ENCODE measurements at regions not wholly inside any gene's neighbourhood (a gene's known extent, or its start where the extent isn't known, plus 50 kb on each side); places are given as distances from the start of the nearest gene placed in this dataset.
"Not testable (repeated sequence)": the region's sequence is repeated elsewhere in the genome, so short reads cannot be mapped to it uniquely, and the experiment has no call there.

DNA sequence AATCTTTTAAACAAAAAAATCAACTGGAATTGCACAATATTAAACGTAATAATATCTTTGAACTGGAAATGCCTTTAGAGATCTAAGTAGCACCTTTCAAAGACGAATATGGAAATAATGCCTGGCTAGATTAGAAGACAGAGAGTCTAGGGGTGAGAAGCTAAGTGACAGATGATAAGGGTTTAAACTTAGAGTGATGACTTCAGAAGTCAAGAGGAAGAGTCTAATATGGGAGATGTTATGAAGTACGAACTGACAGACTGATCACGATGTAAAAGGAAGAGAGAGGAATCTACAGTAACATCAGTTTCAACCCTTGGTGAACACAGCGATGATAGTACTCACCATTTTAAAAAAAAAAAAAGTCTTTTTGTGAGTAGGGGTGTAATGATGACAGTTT, 57.9 kb downstream of the HINT1 start:
- no peaks in the 10 kb centered on the region for H3K36me3 ChIP-seq

DNA sequence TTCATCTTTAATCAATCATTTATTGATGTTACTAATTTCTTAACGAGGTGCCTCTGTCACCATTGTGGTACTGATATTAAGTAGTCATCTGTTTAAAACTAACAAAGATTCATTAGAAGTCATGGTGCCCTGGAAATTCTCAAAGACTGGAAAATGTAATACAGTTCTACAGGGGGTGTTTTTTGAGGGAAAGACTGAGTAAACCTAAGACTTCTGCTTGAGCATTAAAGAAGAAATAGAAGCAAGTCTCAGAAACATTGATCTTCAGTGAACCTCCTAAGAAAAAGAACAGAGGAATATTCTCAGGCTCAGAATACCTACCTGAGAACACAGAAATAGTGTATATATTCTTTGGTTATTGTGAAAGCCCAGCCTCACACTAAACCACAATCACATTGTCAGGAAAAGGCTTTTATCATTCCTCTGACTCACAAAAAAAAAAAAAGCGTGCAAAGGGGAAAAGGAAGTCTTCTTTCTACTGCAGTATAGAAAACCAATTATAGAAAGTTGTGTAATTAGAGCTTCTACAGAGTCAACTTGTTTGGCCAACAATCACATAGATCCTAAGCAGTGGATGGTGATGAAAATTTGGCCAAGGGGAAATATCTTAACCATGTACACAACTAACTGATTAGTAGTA, 60.8 kb downstream of the HINT1 start:
- no peaks in the 10 kb centered on the region for H3K36me3 ChIP-seq
- no peaks in the 10 kb centered on the region for H3K4me1 ChIP-seq
- H3K27me3 ChIP-seq: peaks cover 10% of the 10 kb centered on the region; the same call in 1 of the 2 replicates
- DNase-seq: no peak
- no peak overlapping the region for H3K4me3 ChIP-seq (ENCODE audit: low read depth, low read length)
- TF ChIP-seq, protein P1, sequence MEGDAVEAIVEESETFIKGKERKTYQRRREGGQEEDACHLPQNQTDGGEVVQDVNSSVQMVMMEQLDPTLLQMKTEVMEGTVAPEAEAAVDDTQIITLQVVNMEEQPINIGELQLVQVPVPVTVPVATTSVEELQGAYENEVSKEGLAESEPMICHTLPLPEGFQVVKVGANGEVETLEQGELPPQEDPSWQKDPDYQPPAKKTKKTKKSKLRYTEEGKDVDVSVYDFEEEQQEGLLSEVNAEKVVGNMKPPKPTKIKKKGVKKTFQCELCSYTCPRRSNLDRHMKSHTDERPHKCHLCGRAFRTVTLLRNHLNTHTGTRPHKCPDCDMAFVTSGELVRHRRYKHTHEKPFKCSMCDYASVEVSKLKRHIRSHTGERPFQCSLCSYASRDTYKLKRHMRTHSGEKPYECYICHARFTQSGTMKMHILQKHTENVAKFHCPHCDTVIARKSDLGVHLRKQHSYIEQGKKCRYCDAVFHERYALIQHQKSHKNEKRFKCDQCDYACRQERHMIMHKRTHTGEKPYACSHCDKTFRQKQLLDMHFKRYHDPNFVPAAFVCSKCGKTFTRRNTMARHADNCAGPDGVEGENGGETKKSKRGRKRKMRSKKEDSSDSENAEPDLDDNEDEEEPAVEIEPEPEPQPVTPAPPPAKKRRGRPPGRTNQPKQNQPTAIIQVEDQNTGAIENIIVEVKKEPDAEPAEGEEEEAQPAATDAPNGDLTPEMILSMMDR (IDR thresholded peaks at IDR 0.05; ENCODE audit: low read depth, low read length): no peak
- H3K9me3 ChIP-seq: no peaks in the 10 kb centered on the region

More for the DNA sequence above, 57.9 kb downstream of the HINT1 start:
- no peak overlapping the region for H3K4me3 ChIP-seq (ENCODE audit: low read depth, low read length)
- TF ChIP-seq, protein P1 (IDR thresholded peaks at IDR 0.05; ENCODE audit: low read depth, low read length): no peak
- no peaks in the 10 kb centered on the region for H3K9me3 ChIP-seq
- DNase-seq: no peak
- no peaks in the 10 kb centered on the region for H3K4me1 ChIP-seq
- H3K27me3 ChIP-seq: peaks cover 10% of the 10 kb centered on the region; the same call in 1 of the 2 replicates

DNA sequence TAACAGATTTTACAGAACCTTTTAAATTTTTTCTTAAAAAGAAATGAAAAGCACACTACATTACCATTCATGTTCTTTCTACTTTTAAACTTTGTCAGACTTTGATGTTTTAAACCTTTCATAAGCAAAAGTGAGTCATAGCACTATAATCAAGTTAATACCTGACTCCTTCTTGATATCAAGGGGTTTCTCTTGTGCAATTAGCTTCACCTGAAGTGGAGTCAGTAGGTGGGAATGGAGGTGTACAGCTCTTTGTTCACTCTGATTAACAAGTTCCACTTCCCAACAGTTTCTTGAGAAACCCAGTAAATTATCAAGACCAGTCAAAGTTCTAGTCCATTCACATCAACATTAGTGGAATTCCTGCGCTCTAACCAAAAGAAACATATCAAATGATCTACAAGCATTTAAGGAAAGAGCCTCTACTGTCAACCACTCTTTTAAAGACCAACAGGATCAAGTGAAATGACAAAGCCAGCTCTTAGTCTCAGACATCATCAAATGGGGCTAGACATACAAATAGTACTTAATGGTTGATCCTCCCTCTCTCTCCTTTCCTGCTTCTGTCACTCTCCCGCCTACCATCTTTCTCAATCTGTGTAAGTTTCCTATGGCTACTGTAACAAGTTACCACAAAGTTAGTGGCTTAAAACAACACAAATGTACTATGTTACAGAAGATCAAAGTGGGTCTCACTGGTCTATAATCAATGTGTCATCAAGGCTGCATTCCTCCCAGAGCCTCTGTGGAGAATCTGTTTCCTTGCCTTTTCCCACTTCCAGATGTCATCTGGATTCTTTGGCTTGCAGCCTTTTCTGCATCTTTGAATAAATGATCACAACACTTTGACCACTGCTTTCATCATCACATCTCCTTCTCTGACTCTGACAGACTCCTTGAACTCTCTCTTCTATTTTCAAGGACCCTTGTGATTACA, 68.0 kb downstream of the HINT1 start:
- Histone ChIP-seq H3K4me3 (ENCODE audit: low read depth, low read length) (no peak overlapping the region), H3K27me3 (no peaks in the 10 kb centered on the region), H3K9me3 (no peaks in the 10 kb centered on the region), H3K4me1 (no peaks in the 10 kb centered on the region), H3K36me3 (no peaks in the 10 kb centered on the region)
- TF ChIP-seq, protein P1 (IDR thresholded peaks at IDR 0.05; ENCODE audit: low read depth, low read length): no peak
- no peak for DNase-seq

DNA sequence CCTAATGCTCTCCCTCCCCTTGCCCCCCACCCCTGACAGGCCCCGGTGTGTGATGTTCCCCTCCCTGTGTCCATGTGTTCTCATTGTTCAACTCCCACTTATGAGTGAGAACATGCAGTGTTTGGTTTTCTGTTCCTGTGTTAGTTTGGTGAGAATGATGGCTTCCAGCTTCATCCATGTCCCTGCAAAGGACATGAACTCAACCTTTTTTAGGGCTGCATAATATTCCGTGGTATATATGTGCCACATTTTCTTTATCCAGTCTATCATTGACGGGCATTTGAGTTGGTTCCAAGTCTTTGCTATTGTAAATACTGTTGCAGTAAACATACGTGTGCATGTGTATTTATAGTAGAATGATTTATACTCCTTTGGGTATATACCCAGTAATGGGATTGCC, 69.5 kb downstream of the HINT1 start:
- not testable (repeated sequence) for H3K27me3 ChIP-seq; H3K36me3 ChIP-seq; H3K4me1 ChIP-seq; DNase-seq; H3K4me3 ChIP-seq (ENCODE audit: low read depth, low read length); H3K9me3 ChIP-seq

DNA sequence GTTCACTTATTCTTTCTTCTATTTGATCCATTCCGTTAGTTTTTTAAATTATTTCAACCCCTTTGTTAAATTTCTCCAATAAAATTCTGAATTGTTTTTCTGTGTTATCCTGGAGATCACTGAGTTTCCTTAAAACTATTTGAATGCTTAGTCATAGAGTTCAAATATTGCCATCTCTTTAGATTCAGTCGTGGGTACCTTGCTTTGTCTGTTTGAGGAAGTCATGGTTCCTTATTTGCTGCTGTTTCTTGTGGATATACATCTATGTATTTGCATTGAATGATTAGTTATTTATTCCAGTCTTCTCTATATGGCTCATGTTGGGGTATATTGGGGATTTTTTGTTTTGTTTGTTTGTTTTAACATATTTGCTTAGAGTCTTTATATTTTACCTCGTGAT, 80.6 kb downstream of the HINT1 start:
- Histone ChIP-seq H3K4me3 (ENCODE audit: low read depth, low read length) (no peak overlapping the region), H3K36me3 (no peaks in the 10 kb centered on the region), H3K9me3 (no peaks in the 10 kb centered on the region), H3K27me3 (no peaks in the 10 kb centered on the region), H3K4me1 (no peaks in the 10 kb centered on the region)
- no peak for DNase-seq
- TF ChIP-seq, protein P1 (IDR thresholded peaks at IDR 0.05; ENCODE audit: low read depth, low read length): no peak

DNA sequence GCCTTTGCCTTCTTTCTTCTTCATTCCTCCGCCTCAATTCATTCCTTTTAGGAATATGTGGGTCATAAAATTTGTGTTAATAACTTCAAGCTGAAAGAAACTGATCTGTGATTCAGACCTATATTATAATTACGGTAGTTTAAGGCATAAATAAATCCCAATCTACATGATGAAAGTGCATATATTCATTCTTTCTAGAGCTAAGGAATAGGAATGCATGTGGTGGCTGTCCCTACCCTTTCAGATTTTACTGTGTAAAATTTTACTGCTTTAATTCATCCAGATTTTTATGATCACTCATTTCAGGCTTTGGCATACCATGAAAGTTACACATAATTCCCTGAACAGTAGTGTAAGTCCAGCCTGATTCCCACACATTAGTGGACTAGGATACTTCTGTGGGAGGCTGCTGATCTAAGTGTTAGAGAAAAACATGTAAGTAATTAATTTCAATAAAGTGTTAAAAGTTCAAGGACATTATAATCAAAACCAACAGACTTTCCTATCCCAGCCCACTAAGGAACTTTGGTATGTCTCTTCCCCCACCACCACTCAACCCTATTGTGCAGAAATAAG, 83.1 kb downstream of the HINT1 start:
- H3K4me3 ChIP-seq (ENCODE audit: low read depth, low read length): no peak overlapping the region
- H3K9me3 ChIP-seq: no peaks in the 10 kb centered on the region
- H3K4me1 ChIP-seq: no peaks in the 10 kb centered on the region
- no peak for DNase-seq
- no peaks in the 10 kb centered on the region for H3K27me3 ChIP-seq
- TF ChIP-seq, protein P1 (IDR thresholded peaks at IDR 0.05; ENCODE audit: low read depth, low read length): no peak
- H3K36me3 ChIP-seq: no peaks in the 10 kb centered on the region

Data from BE2C (cell line).